ENCODE measurements at regions not wholly inside any gene's neighbourhood (a gene's known extent, or its start where the extent isn't known, plus 50 kb on each side); places are given as distances from the start of the nearest gene placed in this dataset.

- TF ChIP-seq CTCF (IDR thresholded peaks at IDR 0.05; ENCODE audit: insufficient read depth, low read depth, low read length) = no peak
- TF ChIP-seq EZH2 (IDR thresholded peaks at IDR 0.05; ENCODE audit: insufficient read depth, low read length) = no peak
These were observed 83.1 kb upstream of the USP47 start for GRCh38 chr11:11758603-11759196.
